Activated CD8-positive, alpha-beta memory T cell treated with anti-CD3 and anti-CD28 coated beads for 4 hours (primary cell): ENCODE measurements at regions not wholly inside any gene's neighbourhood (a gene's known extent, or its start where the extent isn't known, plus 50 kb on each side); places are given as distances from the start of the nearest gene placed in this dataset.

ENCODE experiments used
- DNase-seq, 2 donors: peaks; one replicate each; pipeline ENCODE4 v3.0.0-alpha.2; 2020; ENCODE audit warnings: low read depth in 2 of 2

DNA sequence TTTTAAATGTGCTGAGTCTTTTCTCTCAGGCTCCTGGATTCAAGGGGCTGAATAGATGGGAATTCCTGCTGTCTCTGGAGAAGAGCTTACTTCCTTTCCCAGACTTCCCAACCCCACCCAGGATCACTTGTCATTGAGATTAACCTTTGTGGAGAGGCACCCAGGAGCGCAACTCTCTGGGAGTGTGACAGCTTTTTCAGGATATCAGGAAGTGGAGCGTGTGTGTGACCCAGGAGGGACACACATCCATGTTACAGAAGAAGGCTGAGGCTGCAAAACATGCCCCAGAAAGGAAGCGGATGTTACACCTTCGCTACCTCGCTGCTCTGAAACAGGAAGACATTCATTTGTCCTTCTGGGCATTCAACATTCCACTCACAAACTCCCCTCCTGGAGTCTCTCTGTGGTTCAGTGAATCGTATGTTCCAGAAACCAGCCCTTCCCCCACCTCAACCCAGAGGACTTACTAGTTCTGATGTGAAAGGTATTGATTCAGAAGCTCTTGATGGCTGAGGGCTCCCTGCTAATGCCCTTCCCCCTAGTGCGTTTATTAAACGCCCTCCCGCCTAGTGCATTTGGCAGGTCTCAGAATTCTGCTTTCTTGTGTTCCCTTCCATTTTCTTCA is 523.9 kb downstream of the TNS1 start:
- no peak for DNase-seq

GRCh38 chr2:217477583-217477982 is 525.2 kb downstream of the TNS1 start:
- no peak for DNase-seq

GRCh38 chr2:217475791-217476190 is 527.0 kb downstream of the TNS1 start:
- no peak for DNase-seq

DNA sequence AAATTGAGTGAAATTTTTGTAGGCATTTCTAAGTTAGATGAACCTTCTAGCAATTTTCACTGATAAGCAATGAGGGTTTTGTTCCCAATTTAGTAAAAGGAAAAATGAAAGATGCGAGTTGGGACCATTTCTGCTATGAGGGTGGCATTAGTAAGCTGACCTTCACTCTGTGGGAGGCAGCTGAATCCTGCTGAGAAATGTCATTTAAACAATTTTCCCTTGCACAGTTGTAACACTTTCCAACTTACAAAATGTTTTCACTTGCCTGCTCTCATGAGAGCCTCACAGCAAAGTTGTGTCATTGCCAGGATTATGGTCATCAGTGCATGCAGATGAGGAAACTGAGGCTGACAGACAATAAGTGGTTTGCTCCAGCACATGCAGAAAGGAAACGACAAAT is 527.7 kb downstream of the TNS1 start:
- no peak for DNase-seq

DNA sequence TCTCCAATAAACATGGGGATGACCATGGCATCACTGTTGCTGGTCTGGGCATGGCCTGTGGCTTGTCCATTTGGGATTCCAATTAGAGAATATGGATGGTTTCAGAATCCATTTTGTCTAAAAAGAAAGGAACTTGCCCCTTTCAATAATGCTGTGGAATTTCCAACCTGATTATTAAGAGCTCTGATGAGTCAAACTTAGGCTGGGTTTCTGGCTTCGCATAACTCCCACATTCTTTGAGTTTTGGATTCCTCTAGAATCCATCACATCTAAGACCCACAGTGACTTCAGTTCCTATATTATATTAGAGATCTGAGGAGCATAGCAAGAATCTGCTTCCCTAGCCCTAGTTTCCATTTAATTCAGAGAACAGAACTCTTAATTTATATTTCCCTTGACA is 531.5 kb downstream of the TNS1 start:
- DNase-seq = no peak

DNA sequence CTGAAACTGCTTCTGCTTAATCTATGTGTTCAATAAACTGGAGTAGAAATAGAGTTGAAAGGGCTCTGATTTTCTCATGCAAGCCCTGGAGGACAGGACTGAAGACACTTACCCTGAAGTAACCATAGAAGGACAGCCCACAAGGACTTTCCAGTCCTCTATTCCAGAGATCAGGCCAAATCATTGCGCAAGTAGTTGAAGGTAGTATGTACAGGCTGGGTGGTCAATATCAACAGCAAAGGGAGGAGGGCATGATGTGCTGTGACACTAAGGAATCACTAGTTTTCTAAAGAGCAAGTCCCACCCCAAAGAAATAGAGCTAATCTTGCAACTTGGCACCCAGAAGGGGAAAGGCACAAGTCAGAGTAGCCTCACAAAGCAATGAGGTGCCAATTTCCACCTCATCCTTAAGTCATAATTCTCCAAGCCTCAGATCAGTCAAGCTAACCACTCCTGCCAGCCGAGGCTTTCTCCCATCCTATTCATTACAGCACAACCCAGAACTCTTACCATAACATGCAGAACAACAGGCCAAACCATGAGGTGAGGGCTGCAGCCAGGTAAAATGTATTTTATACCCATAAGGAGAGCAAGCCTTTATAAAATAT is 533.5 kb downstream of the TNS1 start:
- no peak for DNase-seq

- no peak for DNase-seq
Observed at GRCh38 chr2:217468042-217468830, 534.6 kb downstream of the TNS1 start.

DNA sequence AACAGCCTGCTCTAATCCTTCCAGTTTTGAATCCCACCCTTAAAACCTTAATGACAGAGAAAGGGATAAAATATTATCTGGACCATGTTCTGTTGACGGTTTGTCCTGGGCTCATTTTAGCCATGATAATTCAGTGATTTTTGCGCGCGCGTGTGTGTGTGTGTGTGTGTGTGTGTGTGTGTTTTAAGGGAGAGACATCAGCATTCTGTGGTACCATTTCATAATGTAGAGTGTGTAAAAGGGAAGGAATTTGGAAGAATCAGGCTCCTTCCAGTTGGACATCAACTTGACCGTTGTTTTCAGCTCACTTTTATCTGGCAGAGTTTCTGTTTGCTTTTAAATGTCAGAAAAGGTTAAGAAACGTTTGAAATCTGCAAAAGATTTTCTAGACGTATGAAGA is 535.5 kb downstream of the TNS1 start:
- no peak for DNase-seq

DNA sequence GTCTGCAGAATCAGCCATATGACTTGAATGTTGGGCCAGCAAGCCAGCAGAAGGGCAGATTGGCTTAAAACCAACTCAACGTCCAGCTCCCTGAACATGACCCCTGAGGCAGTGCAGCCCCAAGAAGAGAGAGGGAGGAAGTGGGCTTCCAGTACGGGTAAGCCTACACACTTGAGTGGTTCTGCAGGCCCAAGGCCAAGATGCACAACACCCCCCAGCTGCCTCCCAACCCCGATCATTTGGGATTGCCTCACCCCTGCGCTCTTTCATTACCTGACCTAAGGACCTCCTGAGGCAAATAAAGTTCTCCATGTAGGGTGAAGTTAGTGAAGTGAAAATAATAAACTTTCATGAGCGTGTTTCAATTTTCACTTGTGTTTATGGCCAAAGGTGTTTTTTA is 536.0 kb downstream of the TNS1 start:
- DNase-seq = no peak

- no peak for DNase-seq
Observed at GRCh38 chr2:217466104-217466503, 536.7 kb downstream of the TNS1 start.

GRCh38 chr2:217465100-217465499 is 537.7 kb downstream of the TNS1 start:
- DNase-seq = no peak

DNA sequence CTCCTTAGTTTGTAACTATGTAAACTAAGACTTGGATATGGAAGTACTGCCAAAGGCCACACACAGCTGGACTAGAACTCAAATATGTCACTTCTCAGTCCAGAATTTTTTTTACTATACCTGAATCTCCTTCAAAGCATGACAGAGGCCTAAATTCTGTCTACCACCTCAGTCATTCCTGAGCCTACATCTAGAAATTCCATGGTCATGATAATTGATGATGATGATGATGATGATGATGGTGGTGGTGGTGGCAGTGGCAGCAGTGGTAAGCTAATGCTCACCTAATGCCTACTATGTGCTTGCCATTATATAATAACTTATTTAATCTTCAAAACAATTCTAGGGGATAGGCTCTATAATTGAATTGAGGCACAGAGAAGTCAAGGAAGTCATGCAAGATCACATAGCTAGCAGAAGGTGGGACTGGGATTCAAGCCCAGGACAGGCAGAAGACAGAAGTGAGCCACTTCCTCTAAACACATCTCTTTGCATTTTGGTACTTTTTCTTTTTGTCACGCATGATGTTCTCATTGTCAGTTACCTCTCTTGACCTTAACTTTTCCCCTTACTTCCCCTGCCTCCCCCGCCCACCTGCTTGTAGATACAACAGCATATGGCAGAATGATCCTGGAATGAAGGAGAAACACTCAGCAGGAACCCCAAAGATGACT is 539.3 kb downstream of the TNS1 start:
- DNase-seq = no peak

- DNase-seq = no peak
Observed at GRCh38 chr2:217462121-217462520, 540.7 kb downstream of the TNS1 start.

DNA sequence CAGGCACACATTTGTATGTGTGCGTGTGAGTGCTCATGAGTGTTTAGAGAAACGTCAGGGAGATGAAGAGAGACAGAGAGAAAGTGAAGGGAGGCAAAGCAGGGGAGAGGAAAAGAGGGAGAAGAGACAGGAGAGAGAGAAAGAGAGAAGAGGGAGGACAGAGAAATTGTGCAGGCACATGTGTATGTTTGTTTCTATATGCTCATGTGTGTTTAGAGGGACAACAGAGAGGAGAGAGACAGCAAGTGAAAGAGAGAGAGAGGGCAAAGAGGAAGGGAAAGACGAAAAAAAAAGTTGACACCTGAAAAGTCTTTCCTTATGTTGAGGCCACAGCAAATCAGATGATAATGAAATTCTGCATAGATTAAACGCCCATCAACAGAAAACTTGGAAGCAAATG is 541.1 kb downstream of the TNS1 start:
- no peak for DNase-seq

DNA sequence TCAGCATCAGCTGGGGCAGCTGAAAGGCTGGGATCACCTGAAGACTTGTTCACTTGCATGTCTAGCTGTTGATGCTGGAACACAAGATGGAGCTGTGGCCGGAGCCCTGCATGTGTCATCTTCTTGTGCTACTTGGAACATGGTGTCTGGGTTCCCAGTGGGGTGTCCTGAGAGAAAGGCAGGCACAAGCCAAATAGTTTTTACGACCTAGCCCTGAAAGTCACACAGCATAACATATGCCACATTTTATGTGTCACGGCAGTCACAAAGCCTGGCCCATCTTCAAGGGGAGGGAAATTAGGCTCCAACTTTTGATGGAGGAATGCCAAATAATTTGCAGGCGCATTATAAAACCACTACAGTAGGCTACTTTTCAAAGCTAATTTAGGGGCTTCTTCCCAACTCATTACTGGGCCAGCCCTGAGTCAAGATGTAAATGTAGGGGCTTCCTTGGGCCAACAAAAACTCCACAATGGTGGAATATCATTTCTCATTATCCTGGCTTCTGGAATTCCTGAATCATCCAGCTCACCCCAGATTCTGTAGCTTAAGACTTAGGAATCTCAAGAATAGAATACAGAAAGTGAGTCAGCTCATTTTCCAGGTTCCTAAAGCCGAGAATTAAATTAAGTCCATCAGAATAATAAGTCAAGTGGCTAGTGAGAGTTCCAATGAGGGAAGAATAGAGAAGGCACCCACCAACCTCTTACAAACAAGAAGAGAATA is 543.0 kb downstream of the TNS1 start:
- DNase-seq = no peak

DNA sequence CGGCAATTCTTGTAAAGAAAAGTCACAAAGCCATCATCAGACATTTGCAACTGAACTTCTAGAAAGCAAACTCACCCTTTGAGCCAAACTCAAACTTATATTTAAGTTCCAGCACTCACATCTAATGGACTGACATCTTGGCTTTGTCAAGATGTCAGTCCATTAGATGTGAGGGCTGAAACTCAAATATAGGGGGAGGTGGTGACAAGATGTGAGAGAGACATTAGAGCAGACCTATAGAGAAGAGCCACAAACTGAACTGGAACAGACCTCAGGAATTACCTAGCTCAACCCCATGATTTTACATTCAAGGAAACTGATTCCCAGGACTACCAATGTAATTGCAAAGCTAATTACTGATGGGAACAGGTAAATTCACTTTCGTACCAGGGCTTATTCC is 543.8 kb downstream of the TNS1 start:
- DNase-seq = no peak

DNA sequence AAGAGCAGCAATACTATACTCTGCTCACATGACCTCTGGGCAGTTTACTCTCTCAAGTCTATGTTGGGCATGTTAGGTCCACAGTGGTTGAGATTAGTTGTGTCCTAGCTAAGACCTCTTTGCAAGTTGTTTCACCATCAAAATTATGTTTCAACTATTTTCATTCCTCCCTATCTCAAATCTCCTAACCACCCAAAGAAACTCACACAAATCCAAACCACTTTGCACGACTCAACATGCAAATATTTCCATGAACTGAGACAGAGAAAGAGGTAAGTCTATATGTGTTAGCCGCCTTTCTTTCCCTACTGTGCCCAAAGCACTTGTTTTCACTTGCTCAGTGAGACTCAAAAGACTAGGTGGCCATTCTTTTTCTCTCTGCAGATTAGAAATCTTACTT is 546.8 kb downstream of the TNS1 start:
- DNase-seq = no peak

DNA sequence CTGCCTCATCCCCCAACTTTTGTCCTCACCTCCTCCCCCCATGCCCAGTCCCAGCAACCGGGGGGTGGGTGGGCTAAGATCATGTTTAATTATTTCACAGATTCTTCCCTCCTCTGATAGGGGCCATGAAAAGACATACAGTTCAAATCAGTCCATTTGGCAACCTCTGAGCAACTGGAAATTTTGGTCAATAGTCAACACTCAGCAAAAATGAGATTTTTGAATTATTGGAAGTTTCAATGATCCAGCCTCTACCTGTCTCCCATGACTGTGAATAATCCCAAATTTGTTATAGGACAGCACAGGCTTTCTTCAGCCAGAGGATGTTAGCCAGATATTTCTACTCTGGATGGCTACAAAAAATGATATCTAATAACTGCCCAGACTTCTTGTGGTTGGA is 549.9 kb downstream of the TNS1 start:
- no peak for DNase-seq

- no peak for DNase-seq
Observed at GRCh38 chr2:217451666-217452065, 551.1 kb downstream of the TNS1 start.

GRCh38 chr2:217449444-217449843 is 553.4 kb downstream of the TNS1 start:
- DNase-seq = no peak

GRCh38 chr2:217448860-217449259 is 553.9 kb downstream of the TNS1 start:
- DNase-seq = no peak

DNA sequence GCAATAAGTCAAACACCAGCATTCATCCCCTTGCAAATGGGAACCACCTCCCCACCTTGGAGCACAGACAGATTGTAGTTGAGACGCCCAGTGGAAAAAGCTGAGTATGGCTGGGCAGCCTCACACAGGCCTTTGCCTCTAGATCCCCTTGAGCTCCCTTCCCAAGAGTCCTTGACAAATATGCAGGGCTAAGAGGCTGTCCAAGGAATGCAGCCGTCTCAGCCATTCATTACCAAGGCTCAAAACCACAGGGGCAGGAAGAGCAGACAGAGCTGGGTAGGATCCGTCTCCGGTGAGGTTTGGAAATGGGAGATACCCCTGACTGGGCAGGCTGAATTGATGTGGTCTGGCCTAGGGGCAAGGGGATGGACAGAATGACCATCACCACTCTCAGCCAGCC is 557.1 kb downstream of the TNS1 start:
- no peak for DNase-seq
